Upper lobe of right lung (tissue), 1 donor: ENCODE measurements at regions not wholly inside any gene's neighbourhood (a gene's known extent, or its start where the extent isn't known, plus 50 kb on each side); places are given as distances from the start of the nearest gene placed in this dataset.

Source experiments
- ATAC-seq: fragments of 200-7000 bp; cut with Tn5 transposase; one replicate; pipeline ENCODE4 v1.9.1; 2020; ENCODE audit warnings: mild to moderate bottlenecking, moderate library complexity
- DNase-seq: peaks from one replicate; pipeline ENCODE4 v3.0.0-alpha.2; 2020
- H3K27ac ChIP-seq: fragments of 200-600 bp; one replicate; pipeline ENCODE4 v1.8.0; 2022
- H3K27me3 ChIP-seq: fragments of 200-600 bp; one replicate; pipeline ENCODE4 v1.8.0; 2022; ENCODE audit warnings: mild to moderate bottlenecking
- H3K36me3 ChIP-seq: fragments of 200-600 bp; one replicate; pipeline ENCODE4 v1.8.0; 2022
- H3K4me1 ChIP-seq: fragments of 200-600 bp; one replicate; pipeline ENCODE4 v1.8.0; 2022
- H3K4me3 ChIP-seq: fragments of 200-600 bp; one replicate; pipeline ENCODE4 v1.8.0; 2022; ENCODE audit warnings: mild to moderate bottlenecking
- H3K9me3 ChIP-seq: fragments of 200-600 bp; one replicate; pipeline ENCODE4 v1.8.0; 2022
- CTCF ChIP-seq: fragments of 200-600 bp; IDR thresholded peaks from one replicate; pipeline ENCODE4 v1.8.0; 2022; ENCODE audit warnings: antibody characterized with exemption
- intact Hi-C: fragments of 100-400 bp; cut with DNase I; formaldehyde crosslinking; loops from one replicate; pipeline ENCODE4 v1.11.0; 2022
- donor health status: DM: no; HTN: yes; CAD: no; lungs with severe emphysema.

- intact Hi-C loops = no loop called here
- no peaks in the 10 kb centered on the region for H3K36me3 ChIP-seq
- no peak for DNase-seq
- H3K27me3 ChIP-seq = no peaks in the 10 kb centered on the region
- H3K4me3 ChIP-seq = no peak overlapping the region
- no peak for ATAC-seq
- H3K4me1 ChIP-seq = no peaks in the 10 kb centered on the region
- H3K27ac ChIP-seq = no peak overlapping the region
- no peaks in the 10 kb centered on the region for H3K9me3 ChIP-seq
- TF ChIP-seq CTCF = no peak
These were observed 130.7 kb upstream of the ARID2 start for GRCh38 chr12:45598761-45599160.

GRCh38 chr12:45599196-45599595 lies 130.3 kb upstream of the ARID2 start:
- DNase-seq (no peak), ATAC-seq (no peak)
- intact Hi-C loops = no loop called here
- H3K4me3 ChIP-seq = no peak overlapping the region
- no peaks in the 10 kb centered on the region for H3K9me3 ChIP-seq
- H3K27me3 ChIP-seq = no peaks in the 10 kb centered on the region
- no peaks in the 10 kb centered on the region for H3K4me1 ChIP-seq
- TF ChIP-seq CTCF = no peak
- H3K36me3 ChIP-seq = no peaks in the 10 kb centered on the region
- no peak overlapping the region for H3K27ac ChIP-seq

- ATAC-seq = no peak
- no peaks in the 10 kb centered on the region for H3K27me3 ChIP-seq
- no peak overlapping the region for H3K27ac ChIP-seq
- H3K36me3 ChIP-seq = no peaks in the 10 kb centered on the region
- no peaks in the 10 kb centered on the region for H3K9me3 ChIP-seq
- no peak overlapping the region for H3K4me3 ChIP-seq
- intact Hi-C loops = no loop called here
- TF ChIP-seq CTCF = no peak
- no peak for DNase-seq
- no peaks in the 10 kb centered on the region for H3K4me1 ChIP-seq
These were observed 128.1 kb upstream of the ARID2 start for GRCh38 chr12:45601390-45601789.

- no peak overlapping the region for H3K4me3 ChIP-seq
- intact Hi-C loops = no loop called here
- ATAC-seq (no peak), DNase-seq (no peak)
- no peaks in the 10 kb centered on the region for H3K27me3 ChIP-seq
- H3K27ac ChIP-seq = no peak overlapping the region
- no peak for TF ChIP-seq CTCF
- H3K36me3 ChIP-seq = no peaks in the 10 kb centered on the region
- H3K9me3 ChIP-seq = no peaks in the 10 kb centered on the region
- H3K4me1 ChIP-seq = no peaks in the 10 kb centered on the region
These were observed 127.6 kb upstream of the ARID2 start for GRCh38 chr12:45601888-45602287.

GRCh38 chr12:45605624-45606023 lies 123.9 kb upstream of the ARID2 start:
- H3K4me3 ChIP-seq = no peak overlapping the region
- H3K27ac ChIP-seq = no peak overlapping the region
- ATAC-seq = no peak
- H3K9me3 ChIP-seq = no peaks in the 10 kb centered on the region
- no peak for DNase-seq
- no peaks in the 10 kb centered on the region for H3K4me1 ChIP-seq
- no peaks in the 10 kb centered on the region for H3K36me3 ChIP-seq
- intact Hi-C loops = no loop called here
- TF ChIP-seq CTCF = no peak
- peaks cover 9% of the 10 kb centered on the region for H3K27me3 ChIP-seq

GRCh38 chr12:45611061-45611460 lies 118.4 kb upstream of the ARID2 start:
- Histone ChIP-seq H3K27ac (no peak overlapping the region), H3K36me3 (no peaks in the 10 kb centered on the region), H3K27me3 (peaks cover 10% of the 10 kb centered on the region), H3K9me3 (no peaks in the 10 kb centered on the region), H3K4me1 (no peaks in the 10 kb centered on the region), H3K4me3 (no peak overlapping the region)
- no peak for TF ChIP-seq CTCF
- intact Hi-C loops = no loop called here
- no peak for ATAC-seq
- DNase-seq = no peak
